ENCODE measurements at regions not wholly inside any gene's neighbourhood (a gene's known extent, or its start where the extent isn't known, plus 50 kb on each side); places are given as distances from the start of the nearest gene placed in this dataset.

DNA sequence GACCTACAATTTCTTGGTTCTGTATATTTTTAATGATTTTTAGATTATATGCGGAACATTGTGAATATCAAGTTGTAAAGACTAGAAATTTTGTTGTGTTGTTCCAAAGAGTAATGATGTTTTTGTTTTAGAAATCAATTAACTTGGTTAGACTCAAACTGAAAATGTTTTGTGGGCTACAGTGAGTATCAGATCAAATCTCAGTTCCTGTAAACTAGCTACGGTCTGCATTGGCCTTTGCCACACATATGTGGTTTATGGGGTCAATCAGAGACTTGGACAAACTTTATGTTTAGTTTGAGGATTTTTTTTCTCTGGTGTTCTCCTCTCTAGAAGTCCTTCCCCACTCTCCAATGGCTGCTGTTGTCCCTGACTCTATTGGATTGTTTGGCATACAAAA is 308.0 kb upstream of the THRB start:
- TF ChIP-seq JUN (IDR thresholded peaks at IDR 0.05; ENCODE audit: borderline replicate concordance, insufficient read depth, insufficient read length, low read depth) (no peak), GATA2 (IDR thresholded peaks at IDR 0.05; ENCODE audit: insufficient read depth, insufficient read length, low read depth, low read length) (no peak), MYC (IDR thresholded peaks at IDR 0.05; ENCODE audit: low read depth, low read length) (no peak), FOS (IDR thresholded peaks at IDR 0.05; ENCODE audit: borderline replicate concordance, insufficient read depth, low read length) (no peak), POLR2AphosphoS5 (IDR thresholded peaks at IDR 0.05; ENCODE audit: insufficient read depth, low read depth, low read length) (no peak), EZH2 (IDR thresholded peaks at IDR 0.05; ENCODE audit: borderline replicate concordance, low read depth, low read length, severe bottlenecking) (no peak), POLR2A (IDR thresholded peaks at IDR 0.05; ENCODE audit: low read depth, low read length) (no peak)
- TF ChIP-seq, protein P1, sequence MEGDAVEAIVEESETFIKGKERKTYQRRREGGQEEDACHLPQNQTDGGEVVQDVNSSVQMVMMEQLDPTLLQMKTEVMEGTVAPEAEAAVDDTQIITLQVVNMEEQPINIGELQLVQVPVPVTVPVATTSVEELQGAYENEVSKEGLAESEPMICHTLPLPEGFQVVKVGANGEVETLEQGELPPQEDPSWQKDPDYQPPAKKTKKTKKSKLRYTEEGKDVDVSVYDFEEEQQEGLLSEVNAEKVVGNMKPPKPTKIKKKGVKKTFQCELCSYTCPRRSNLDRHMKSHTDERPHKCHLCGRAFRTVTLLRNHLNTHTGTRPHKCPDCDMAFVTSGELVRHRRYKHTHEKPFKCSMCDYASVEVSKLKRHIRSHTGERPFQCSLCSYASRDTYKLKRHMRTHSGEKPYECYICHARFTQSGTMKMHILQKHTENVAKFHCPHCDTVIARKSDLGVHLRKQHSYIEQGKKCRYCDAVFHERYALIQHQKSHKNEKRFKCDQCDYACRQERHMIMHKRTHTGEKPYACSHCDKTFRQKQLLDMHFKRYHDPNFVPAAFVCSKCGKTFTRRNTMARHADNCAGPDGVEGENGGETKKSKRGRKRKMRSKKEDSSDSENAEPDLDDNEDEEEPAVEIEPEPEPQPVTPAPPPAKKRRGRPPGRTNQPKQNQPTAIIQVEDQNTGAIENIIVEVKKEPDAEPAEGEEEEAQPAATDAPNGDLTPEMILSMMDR (IDR thresholded peaks at IDR 0.05; ENCODE audit: extremely low read depth in 1 of 2, insufficient read depth in 1 of 2, low read depth in 1 of 2, low read length in 2 of 2), result no peak
- TF ChIP-seq, protein P2, sequence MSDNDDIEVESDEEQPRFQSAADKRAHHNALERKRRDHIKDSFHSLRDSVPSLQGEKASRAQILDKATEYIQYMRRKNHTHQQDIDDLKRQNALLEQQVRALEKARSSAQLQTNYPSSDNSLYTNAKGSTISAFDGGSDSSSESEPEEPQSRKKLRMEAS (IDR thresholded peaks at IDR 0.05; ENCODE audit: insufficient read depth, insufficient read length), result no peak
- BruUV-seq (replicated peaks), result no TSS peak
- Histone ChIP-seq H3K9me1 (replicated peaks; ENCODE audit: control insufficient read depth, extremely low read depth, insufficient read depth, low read length) (no peaks in the 10 kb centered on the region), H3K9ac (replicated peaks; ENCODE audit: extremely low read depth, insufficient read depth, low read length) (no peak overlapping the region), H3K4me3 (replicated peaks in 1 of 3; ENCODE audit: insufficient read depth in 1 of 3, low read depth in 1 of 3, low read length in 3 of 3) (no peak overlapping the region), H3K27me3 (ENCODE audit: control insufficient read depth in 2 of 2, insufficient read depth in 2 of 2, low read length in 2 of 2) (no peaks in the 10 kb centered on the region), H3K4me2 (ENCODE audit: insufficient read depth, low read length) (no peak overlapping the region), H3K4me1 (ENCODE audit: control insufficient read depth, extremely low read depth, insufficient read depth, low read length) (no peaks in the 10 kb centered on the region), H3K79me2 (ENCODE audit: control insufficient read depth, insufficient read depth, low read length) (no peaks in the 10 kb centered on the region), H3K36me3 (ENCODE audit: control insufficient read depth in 2 of 2, extremely low read depth in 1 of 2, insufficient read depth in 2 of 2, low read length in 2 of 2) (no peaks in the 10 kb centered on the region), H3K27ac (ENCODE audit: insufficient read depth, low read depth, low read length) (no peak overlapping the region), H3K9me3 (replicated peaks; ENCODE audit: control insufficient read depth, insufficient read depth, low read length) (no peaks in the 10 kb centered on the region), H2AFZ (ENCODE audit: low read depth, low read length) (no peak overlapping the region), H4K20me1 (replicated peaks; ENCODE audit: control insufficient read depth, extremely low read depth, insufficient read depth, low read length) (no peaks in the 10 kb centered on the region)
- no peak for DNase-seq (ENCODE audit: low read depth, low spot score)
- ChIA-PET CTCF (no interaction called here), POLR2A (no interaction called here)
- FAIRE-seq, result no peak
- dilution Hi-C loops (cut with MboI; ENCODE audit: extremely low pct_ligation_motif_present, low sequenced_read_pairs), result no loop called here
- intact Hi-C loops (cut with micrococcal nuclease), result no loop called here

All from endothelial cell of umbilical vein (primary cell).